GM19467 (cell line): ENCODE measurements at regions not wholly inside any gene's neighbourhood (a gene's known extent, or its start where the extent isn't known, plus 50 kb on each side); places are given as distances from the start of the nearest gene placed in this dataset.
"Not testable (repeated sequence)": the region's sequence is repeated elsewhere in the genome, so short reads cannot be mapped to it uniquely, and the experiment has no call there.

ENCODE experiments used
- ATAC-seq: cut with Tn5 transposase; IDR thresholded peaks from one replicate; pipeline ENCODE4 v1.9.1; 2021; ENCODE audit warnings: mild to moderate bottlenecking, moderate library complexity; ENCODE audit not compliant: unreplicated experiment

DNA sequence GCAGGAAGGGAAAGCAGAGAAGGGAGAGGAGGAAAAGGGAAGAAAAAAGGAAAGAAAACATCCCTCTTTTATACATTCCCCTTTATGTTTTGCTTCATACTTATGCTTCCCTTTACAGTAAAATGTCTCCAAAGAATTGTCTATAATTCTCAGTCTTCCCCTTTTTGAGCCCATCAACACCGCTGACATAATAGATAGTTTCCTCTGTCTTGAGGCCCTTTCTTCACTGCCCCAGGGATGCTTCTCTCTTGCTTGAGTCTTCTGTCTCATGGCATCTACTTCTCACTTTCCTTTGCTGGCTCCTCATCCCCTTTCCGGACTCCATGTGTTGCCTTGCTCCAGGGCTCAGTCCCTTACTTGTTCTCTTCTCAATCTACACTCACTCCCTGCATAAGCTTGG is 99.7 kb upstream of the DAZL start:
- ATAC-seq, result no peak

DNA sequence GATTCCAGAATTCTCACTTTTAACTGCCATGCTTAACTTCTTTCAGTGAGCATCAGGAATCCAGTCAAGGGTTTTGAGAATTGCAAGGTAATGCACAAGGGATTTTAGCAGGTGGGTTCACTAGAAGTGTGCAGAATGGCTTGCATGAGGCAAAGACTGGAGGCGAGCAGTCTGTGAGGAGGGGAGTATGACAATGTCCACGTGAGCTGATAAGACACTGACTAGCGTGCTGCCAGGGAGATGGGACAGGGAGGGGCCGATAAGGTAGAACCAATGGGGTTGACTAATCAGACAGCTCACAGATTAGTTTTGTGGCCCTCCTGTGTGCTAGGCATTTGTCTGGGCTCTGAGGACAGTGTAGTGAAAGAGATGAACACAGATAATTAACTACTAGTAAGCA is 102.0 kb upstream of the DAZL start:
- no peak for ATAC-seq

DNA sequence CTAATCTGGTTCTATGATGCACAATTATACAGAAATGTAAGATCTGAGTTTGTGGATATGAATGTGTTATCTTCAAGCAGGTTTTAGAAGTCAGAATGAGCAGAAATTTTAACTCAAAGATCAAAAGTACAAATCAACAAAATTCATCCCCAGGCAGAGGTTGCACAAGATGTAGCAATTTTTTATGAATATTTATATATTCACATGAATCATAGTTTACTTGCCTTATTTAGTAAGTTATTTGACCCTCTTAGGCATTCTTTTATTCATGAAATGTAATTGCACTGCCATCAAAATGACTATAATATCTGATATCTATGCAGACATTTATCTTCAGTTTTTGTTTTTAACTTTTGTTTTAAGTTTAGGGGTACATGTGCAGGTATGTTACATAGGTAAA is 103.1 kb upstream of the DAZL start:
- no peak for ATAC-seq

DNA sequence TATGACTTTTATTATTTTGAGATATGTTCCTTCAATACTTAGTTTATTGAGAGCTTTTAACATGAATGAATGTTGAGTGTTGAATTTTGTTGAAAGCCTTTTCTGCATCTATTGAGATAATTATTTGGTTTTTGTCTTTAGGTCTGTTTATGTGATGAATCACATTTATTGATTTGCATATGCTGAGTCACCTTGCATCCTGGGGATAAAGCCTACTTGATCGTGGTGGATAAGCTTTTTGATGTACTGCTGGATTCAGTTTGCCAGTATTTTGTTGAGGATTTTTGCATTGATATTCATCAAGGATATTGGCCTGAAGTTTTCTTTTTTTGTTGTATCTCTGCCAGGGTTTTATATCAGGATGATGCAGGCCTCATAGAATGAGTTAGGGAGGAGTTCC is 106.5 kb upstream of the DAZL start:
- not testable (repeated sequence) for ATAC-seq

DNA sequence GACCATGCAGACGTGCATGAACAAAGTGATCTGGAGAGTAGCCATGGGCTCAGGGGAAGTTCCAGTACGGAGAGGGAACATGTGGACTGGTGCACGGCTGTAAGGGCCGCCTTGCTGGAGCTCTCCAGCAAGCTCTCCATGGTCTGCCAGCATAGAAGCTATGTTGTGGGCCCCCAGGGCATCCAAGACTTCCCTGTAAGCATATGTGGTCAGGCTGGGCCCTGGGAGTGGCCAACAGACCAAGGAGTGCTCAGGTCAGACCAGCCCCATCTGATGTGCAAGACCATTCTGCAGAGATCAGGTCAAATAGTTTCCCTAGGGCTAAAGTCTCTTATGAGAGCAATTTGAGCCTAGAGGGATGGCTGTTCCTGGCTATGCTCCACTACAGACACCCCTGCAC is 110.1 kb upstream of the DAZL start:
- no peak for ATAC-seq

DNA sequence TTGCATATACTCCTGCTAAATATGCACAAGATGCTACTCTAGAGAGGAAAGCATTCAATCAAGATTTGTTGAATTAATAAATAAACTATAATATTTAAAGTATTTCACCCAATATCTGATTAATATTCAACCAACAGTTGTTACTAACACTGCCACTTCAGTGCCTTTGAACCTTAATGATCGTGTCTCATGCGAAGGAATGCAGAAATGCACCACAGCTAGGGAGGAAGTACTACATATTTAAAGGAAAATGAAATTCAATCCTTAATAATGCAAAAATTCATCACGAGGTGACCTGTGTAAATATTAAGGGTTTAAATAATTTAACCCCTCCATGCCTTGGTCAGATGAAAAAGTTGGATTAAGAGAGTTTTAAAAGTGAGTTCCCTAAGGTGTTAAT is 114.2 kb upstream of the DAZL start:
- ATAC-seq, result no peak

DNA sequence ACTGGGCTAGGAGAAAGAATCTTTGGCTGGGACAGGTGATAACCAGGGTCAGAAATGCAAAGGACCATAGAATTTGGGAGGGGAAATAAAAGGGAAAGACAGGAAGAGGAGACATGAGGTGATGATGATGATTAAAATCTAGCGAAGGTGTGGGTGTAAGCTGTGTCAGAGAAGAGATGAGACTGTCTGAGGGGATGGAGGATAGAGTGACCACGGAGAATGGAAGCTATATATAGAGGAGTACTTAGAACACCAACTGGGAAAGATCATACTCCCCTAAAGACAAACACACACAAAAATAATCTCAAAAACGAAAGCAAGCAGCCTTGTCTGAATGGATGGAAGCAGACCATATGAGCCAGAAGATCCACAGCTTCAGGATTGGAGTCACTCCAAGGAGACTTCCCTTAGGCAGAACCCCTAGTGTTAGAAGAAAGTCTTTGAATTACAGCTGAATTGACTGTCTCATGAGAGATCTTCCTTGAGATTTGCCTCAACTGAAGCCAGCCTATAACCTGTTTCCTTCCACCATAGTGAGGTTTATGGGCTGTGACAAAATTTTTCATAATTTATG is 115.2 kb upstream of the DAZL start:
- no peak for ATAC-seq

DNA sequence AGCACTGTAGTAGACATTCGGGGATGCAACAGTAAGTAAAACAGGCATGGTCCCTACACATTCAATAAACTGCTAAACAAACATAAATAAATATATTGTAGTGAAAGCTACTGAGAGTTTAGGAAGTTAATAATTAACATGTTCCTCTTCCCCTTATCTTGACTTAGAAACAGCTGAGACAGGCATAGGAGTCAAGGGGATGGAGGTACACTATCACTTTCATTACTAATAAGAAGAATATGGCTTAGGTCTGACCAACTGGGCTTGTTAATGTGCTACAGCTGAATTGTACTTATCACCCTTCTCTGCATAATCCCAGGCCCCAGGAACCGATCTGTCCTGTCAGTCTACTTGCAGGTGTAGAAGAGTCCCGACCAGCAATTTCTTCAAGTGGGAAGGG is 116.3 kb upstream of the DAZL start:
- ATAC-seq, result no peak

DNA sequence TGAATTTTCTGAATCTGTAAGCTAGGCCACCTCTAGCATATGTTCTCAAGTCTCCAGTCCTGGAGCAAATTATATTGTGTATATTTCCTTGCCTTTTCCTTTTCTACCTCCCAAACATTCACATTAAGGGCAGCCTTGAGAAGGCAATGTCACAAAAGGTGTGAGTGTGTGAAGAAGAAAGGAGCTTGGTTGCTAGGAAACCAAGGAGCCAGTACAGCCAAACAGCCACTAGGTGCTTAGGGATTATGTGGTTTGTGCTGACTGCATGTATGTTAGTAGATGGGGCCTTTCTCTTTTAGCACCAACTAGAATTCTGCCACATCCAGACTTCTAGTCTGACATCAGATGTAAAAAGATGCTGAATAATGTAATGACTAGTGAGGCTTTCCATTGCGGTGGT is 118.8 kb upstream of the DAZL start:
- no peak for ATAC-seq

DNA sequence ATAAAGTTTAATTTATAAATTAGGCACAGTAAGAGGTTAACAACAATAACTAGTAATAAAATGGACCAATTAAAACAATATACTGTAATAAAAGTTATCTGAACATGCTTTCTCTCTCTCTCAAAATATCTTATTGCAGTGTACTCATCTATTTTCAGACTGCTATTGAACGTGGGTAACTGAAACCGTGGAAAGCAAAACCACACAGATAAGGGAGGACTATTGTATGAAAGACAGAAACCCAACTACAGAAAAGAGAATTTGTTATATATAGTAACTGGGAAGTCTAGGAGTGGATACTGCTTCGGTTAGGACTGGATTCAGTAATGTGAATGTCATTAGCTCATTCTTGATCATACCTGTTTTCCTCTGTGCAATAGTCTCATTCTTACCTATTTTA is 119.3 kb upstream of the DAZL start:
- ATAC-seq, result no peak

DNA sequence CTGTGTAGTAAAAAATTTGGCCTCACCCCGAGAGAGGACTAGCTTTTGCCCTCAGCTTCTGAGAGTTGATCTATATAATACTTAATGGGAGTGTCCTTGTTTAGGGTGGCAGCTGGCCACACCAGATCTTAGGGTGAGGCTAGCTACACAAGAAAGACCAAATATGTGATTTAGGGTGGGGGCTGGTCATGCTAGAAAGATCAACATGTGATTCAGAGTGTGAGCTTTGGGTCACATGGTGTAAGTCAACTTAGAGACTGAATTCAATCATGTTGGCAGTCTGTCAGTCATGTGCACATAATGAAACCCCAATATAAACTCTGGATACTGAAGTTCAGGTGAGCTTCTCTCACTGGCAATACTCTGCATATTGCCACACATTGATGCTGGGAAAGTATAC is 120.7 kb upstream of the DAZL start:
- ATAC-seq, result no peak

DNA sequence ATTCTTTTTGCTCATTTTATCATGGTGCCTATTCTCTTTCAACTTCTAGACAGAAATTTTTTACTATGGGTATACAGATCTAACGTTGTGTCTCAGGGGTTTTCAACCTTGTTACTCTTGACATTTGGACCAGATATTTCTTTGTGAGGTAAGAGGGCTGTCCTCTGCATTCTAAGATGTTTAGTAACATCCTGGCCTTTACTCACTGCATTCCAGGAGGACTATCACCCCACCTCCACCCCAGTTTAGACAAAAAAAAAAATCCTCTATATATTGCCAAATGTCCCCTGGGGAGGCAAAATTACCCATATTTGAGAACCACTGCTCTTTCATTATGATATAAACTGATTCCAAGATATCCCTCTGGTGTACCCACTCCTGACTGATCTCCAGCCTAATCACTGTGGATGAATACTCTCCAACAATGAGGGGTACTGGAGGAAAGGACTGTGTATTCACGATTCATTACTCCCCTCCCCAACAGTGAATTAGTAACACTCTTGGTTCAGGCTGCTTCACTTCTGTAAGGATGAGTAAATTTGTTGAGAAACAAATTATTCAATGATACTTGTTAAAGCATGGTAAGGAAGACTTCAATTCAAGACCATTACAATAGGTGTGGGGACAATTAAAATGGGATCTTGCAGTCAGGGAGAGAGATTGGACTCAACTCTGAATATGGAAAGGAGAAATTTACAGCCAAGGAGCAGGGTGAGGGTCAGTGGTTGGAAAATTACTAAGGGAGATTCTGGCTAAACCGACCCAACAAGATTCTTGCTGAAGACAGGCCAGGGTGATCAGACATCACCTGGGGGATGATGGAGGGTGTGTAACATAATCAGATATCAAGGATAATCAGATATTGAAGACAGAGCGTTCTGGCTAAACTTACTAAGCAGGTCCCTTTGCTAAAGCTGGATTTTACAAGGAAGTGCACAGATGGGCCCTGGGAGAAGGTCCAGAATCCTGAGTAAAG is 123.8 kb upstream of the DAZL start:
- no peak for ATAC-seq

DNA sequence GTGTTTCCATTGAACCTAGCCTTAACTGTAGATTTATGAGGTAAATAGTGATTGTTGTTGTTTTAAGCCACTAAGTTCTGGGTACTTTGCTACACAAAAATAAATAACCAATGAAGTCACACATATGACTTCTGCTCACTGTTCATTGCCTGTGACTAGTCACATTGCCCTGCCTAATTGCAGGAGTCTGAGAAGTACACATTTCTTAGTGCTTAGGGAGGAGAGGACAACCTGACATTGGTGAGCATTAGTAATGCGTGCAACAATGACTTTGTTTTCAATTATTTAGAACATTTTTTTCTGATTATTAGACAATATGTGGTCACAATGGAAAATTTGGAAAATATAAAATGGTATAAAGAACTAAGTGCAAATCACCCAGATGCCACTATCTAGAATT is 133.2 kb upstream of the DAZL start:
- ATAC-seq, result no peak

DNA sequence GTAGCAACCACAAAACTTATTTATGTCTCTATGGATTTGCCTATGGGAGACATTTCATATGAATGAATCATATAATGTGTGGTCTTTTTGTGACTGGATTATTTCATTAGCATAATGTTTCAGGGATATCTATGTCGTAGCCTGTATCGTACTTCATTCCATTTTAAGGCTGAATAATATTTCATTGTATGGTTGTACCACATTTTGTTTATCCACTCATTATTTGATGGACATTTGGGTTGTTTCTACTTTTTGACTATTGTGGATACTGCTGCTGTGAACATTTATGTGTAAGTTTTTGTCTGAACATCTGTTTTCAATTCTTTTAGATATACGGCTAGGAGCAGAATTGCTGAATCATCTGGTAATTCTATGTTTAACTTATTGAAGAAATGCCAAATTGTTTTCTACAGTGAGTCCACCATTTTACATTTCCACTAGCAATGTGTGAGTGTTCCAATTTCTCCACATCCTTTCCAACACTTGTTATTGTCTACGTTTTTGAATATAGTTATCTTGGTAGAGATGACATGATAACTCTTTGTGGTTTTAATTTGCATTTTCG is 134.4 kb upstream of the DAZL start:
- ATAC-seq, result no peak

DNA sequence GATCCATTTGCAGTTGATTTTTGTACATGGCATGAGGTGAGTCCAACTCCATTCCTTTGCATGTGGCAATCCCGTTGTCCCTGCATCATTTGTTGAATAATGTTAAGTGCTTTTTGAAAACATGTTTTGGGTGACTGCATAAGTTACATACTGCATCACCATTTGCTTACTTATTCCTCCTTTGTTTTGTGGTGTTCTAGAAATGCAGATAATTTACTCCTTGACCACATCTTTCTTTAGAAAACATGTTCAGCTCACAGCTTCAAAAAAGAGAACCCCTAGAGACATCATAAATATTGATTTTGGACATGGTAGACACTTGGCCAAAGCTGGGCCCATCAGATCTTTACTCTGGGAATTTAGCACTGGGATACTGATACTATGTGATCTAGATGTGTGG is 135.3 kb upstream of the DAZL start:
- no peak for ATAC-seq

DNA sequence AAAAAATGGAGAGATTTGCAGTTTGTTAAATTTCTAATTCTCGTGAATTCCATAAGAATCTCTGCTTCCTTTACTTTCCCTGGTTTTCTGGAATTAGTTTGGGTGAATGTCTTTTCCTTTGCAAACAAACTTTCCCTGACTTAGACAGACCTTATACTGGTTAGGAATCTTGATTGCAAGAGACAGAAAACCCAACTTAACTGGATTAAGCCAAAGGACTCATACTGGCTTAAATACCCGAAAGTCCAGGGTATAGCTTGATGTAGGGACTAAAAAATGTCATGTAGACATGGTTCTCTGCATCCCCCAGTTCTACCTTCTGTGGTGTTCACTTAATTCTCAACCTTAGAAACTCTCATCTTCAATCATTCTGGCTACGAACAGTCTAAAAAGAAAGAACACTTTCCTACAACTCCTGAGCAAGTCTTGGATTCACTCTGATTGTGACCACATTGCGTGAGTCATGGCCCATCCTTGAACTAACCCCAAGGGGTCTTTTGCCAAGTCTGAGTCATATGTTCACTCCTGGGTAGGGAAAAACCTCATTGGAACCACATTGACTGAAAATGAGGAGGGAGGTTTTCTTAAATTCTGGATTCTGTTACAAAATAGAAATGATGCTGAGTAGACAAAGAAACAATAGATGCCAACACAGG is 136.0 kb upstream of the DAZL start:
- no peak for ATAC-seq

DNA sequence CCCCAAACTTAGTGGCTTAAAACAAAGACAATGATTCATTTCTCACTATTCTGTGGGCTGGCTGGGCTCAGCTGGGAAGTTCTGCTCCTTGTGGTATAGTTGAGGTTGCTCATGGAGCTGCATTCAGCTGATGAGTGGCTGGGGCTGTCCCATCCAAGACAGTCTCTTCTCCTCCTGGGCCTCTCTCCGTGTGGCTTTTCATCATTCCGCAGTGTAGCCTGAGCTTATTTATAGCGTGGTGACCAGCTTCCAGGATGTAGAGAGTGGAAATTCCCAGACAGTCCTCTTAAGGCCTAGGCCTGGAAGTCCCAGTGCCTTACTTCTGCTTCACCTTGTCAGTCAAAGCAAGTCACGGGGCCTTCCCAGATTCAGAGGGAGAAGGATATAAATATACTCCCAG is 136.7 kb upstream of the DAZL start:
- no peak for ATAC-seq

DNA sequence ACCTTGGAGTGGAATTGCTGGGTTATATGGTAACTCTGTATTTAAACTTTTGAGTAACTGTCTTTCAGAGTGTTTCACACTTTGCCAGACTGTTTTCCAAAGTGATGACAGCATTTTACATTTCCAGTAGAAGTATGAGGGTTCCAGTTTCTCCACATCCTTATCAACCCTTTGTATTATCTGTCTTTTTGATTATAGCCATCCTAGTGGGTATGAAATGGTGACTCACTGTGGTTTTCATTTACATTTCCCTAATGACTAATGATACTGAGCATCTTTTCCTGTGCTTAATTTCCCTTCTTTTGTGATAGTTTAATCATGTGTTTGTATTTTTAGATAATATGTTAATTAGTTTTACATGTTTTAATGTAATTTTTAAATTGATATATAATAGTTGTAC is 138.1 kb upstream of the DAZL start:
- ATAC-seq, result no peak

DNA sequence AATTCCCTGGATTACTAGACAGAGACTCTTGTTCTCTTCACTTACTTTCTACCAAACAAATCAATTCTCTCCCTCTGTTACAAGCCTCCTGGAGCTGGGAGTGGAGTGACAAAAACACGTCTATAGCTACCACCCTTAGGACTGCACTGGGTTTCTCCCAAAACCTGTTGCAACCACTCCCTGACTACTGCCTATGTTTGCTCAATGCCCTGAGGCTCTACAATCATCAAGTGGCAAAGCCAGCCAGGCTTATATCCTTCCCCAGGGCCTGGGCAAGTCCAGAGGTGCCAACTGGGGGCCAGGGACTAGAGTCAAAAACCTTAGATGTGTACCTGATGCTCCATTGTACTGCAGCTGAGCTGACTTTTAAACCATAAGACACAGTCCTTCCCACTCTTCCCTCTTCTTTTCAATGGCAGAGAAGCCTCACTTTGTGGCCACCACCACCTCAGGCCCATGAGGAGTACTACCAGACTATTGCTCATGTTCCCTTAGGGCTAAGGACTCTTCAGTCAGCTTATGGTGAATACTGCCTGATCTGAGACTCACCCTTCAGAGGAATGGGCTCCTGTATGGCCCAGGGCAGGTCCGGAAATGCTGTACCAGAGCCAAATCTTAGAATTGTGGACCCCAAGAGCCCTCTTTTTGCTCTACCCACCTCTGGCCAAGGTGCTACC is 125.4 kb upstream of the PLCL2 start:
- no peak for ATAC-seq

DNA sequence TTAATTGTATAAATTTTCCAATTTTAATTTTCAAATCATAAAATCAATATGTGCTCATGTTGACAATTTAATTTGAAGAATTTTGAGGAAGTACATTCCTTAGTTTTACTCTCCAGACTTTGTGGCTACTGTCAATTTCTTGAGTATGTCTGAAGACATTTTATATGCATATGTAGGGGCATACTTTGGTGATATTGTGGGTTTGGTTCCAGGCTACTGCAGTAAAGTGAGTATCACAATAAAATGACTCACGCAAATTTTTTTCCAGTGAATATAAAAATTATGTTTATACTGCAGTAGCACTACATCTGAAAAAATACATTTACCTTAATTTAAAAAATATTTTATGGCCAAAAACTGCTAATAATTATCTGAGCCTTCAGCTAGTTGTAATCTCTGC is 123.2 kb upstream of the PLCL2 start:
- no peak for ATAC-seq

DNA sequence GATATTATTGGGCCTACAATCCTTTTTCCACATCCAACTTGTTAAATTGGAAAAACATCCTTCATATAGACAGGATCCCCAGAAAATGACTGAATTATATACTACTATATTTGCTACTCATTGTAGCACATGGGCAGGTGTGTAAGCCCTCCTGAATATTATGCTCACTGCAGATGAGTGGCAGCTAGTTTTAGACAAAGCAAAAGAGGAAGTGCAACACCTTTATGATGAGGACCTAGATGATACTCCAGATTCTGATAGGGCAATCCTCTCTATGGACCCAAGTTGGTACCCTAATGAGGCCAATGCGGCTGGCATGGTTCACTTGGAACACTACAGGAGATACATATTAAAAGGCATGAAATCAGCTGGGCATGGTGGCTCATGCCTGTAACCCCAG is 119.1 kb upstream of the PLCL2 start:
- no peak for ATAC-seq
